ENCODE measurements at regions not wholly inside any gene's neighbourhood (a gene's known extent, or its start where the extent isn't known, plus 50 kb on each side); places are given as distances from the start of the nearest gene placed in this dataset.

DNA sequence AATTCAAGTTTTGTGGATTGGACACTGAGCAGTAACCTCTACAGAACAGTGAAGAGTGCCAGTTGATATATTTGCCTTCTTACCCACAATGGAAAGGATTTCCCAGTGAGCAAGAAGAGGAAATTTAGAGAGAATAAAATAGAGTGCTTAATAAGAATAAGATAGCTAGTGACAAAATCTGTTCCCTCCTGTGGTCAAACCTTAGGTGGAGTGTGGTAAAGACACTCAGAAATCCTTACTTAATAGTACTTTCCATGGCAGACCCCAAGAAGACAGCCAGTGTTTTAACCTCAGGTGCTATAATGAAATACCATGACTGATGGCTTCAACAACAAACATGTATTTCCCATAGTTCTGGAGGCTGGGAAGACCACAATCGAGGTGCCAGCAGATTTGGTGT, 108.4 kb upstream of the TNFAIP3 start:
- DNase-seq (ENCODE audit: low spot score): no peak

GRCh38 chr6:137759624-137760023, 107.4 kb upstream of the TNFAIP3 start:
- DNase-seq (ENCODE audit: low spot score): no peak

- no peak for DNase-seq (ENCODE audit: low spot score)
Observed at GRCh38 chr6:137761072-137761471, 106.0 kb upstream of the TNFAIP3 start.

DNA sequence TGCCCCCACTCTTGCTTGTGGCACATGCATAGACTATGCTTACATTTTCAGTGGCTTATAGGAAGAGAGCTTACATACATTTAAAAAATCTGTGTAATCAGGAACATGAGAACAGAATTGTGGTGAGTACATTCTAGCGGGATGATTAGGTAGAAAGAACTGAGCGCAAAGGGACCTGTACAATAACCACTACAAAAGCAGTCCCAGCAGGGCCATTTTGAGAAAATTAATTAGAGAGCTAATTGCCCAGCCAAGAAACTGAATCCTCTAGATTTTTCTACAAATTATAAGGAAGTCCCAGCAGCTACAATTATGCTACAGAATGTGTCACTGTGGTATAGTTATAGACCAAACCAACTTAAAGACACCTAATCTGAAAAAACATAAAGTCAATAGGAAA, 105.6 kb upstream of the TNFAIP3 start:
- no peak for DNase-seq (ENCODE audit: low spot score)

- DNase-seq (ENCODE audit: low spot score): no peak
Observed at GRCh38 chr6:137762168-137763090, 104.6 kb upstream of the TNFAIP3 start.

GRCh38 chr6:137763436-137763835, 103.6 kb upstream of the TNFAIP3 start:
- no peak for DNase-seq (ENCODE audit: low spot score)

DNA sequence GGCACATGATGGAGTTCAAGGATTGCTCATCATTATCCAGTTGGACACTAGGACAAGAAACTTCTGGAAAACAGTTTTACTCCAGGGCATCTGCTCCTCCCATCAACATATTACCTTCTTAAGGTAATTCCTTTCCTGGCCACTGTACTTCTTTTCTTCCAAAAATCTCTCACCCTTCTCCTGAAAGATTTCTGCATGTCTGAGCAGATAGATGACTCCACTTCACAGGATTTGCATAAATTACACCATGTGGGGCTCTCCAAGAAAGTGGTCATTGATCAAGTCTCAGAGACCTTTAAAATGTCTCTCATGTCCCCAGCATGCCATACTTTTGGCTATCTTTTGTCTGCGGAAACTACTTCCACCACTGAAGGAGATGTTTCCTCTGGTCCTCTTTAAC, 103.2 kb upstream of the TNFAIP3 start:
- DNase-seq (ENCODE audit: low spot score): no peak

- DNase-seq (ENCODE audit: low spot score): no peak
Observed at GRCh38 chr6:137764464-137764863, 102.6 kb upstream of the TNFAIP3 start.

DNA sequence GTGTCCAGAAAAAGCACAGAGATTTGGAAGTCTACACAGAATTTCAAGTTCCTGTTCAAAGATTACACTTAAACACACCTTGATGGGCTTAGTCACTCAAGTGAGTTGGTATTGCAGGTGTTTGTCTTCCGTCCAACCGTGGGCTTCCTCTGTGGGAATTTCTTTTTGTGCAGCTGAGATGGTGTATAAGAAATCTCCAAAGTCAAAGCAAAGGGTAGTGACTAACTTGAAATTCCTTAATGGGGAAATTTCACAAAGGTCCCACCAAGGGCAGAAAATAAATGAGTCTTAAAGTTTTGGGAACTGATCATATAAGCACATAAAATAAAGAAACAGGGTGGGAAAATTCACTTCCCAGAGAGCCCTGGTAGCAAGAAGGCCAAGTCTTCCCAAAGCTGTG, 102.0 kb upstream of the TNFAIP3 start:
- no peak for DNase-seq (ENCODE audit: low spot score)

GRCh38 chr6:137766596-137767370, 100.3 kb upstream of the TNFAIP3 start:
- no peak for DNase-seq (ENCODE audit: low spot score)

GRCh38 chr6:137767465-137767864, 99.6 kb upstream of the TNFAIP3 start:
- no peak for DNase-seq (ENCODE audit: low spot score)

- no peak for DNase-seq (ENCODE audit: low spot score)
Observed at GRCh38 chr6:137767911-137768690, 99.0 kb upstream of the TNFAIP3 start.

GRCh38 chr6:137768935-137769334, 98.1 kb upstream of the TNFAIP3 start:
- no peak for DNase-seq (ENCODE audit: low spot score)

GRCh38 chr6:137769797-137770362, 97.2 kb upstream of the TNFAIP3 start:
- DNase-seq (ENCODE audit: low spot score): no peak

GRCh38 chr6:137772541-137773250, 94.4 kb upstream of the TNFAIP3 start:
- no peak for DNase-seq (ENCODE audit: low spot score)

- no peak for DNase-seq (ENCODE audit: low spot score)
Observed at GRCh38 chr6:137775227-137775626, 91.8 kb upstream of the TNFAIP3 start.

GRCh38 chr6:137775720-137776119, 91.3 kb upstream of the TNFAIP3 start:
- no peak for DNase-seq (ENCODE audit: low spot score)

DNA sequence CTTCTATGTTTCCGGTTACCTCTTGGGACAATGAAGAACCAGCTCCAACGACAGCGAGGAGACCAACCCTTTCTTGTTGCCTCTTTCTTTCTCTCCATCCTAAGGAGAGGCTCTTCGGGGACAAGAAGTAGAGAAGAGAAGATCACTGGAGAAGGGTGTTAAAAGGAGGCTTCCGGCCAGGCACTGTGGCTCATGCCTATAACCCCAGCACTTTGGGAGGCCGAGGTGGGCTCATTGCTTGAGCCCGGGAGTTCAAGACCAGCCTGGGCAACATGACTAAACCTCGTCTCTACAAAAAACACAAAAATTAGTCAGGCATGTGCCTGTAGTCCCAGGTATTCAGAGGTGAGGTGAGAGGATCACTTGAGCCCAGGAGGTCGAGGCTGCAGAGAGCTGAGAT, 90.8 kb upstream of the TNFAIP3 start:
- DNase-seq (ENCODE audit: low spot score): no peak

DNA sequence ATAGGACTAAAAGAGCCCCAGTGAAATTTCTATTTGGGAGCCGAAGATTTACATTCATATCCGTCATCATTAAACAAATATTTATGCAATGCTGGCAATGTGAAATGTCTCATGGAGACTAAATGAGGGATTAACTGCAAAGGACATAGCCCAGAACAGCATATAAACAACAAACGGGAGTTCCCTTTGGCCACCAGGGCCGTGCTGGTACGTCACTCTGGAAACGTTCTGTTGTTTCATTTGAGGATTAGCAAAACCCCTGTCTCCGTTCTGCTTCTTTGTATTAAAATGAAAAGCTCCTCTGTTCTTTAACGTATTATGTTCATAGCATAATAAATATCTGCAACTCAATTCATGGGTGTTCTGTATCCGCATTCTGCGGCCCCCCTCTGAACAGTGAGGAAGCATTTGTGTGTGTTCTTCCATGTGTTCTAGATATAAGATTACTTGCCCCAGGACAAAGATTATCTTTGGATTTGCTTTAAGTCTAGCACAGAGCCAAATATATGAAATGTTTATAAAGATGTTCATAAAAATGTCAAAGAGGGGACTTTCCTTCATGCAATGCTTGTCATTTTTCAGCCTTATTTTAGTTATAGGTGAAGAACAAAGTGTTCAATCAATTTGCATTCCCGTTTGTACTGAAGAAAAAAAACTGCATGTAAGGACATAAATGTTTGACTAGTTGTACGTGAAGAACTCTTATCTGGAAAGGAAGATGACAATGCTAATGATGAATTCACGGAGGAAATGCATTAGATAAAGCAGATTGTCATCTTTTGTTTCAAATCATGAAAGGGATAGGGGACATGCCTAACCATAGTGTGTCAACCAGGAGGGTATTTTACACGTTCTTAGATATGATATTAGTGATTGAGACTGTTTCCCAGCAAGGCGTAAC, 90.0 kb upstream of the TNFAIP3 start:
- DNase-seq (ENCODE audit: low spot score): no peak

DNA sequence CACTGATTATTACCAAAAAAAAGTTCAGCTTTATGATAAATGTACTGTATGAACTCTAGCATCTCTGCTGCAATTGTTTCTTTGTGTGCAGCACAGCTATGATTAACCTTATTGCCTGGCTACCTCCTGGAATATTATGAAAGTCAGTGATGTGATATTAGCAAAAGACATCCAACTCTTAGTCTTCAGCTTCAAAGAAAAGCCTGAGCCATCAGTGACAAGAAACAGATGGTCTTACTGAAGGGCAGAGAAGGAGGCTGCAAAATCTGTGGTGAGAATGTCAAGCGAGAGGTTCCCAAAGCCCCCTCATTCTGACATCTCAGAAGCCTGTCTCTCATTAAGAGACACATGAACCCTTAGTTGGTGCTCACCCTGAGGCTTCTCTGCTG, 89.4 kb upstream of the TNFAIP3 start:
- DNase-seq (ENCODE audit: low spot score): no peak

All from mucosa of gallbladder (tissue), 1 donor.